ENCODE measurements at regions not wholly inside any gene's neighbourhood (a gene's known extent, or its start where the extent isn't known, plus 50 kb on each side); places are given as distances from the start of the nearest gene placed in this dataset.

DNA sequence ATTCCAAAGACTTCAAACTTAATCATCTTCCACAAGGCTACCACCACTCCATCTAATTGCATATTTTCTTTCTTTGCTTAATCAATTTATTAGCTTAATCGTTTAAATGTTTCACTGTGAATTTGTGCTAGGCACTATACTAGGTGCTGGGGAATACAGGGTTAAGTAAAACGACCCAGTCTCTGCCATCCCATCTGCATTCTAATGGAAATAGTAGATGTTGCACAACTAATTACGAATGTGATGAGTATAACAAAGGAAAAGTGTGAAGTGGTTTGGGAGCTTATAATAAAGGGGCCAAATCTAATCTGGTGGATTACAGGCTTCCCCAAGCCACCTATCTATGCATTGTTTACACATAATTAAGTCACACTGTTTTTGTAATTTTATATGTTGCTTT lies 147.1 kb downstream of the FAM181B start:
- TF ChIP-seq, protein P1, sequence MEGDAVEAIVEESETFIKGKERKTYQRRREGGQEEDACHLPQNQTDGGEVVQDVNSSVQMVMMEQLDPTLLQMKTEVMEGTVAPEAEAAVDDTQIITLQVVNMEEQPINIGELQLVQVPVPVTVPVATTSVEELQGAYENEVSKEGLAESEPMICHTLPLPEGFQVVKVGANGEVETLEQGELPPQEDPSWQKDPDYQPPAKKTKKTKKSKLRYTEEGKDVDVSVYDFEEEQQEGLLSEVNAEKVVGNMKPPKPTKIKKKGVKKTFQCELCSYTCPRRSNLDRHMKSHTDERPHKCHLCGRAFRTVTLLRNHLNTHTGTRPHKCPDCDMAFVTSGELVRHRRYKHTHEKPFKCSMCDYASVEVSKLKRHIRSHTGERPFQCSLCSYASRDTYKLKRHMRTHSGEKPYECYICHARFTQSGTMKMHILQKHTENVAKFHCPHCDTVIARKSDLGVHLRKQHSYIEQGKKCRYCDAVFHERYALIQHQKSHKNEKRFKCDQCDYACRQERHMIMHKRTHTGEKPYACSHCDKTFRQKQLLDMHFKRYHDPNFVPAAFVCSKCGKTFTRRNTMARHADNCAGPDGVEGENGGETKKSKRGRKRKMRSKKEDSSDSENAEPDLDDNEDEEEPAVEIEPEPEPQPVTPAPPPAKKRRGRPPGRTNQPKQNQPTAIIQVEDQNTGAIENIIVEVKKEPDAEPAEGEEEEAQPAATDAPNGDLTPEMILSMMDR (IDR thresholded peaks at IDR 0.05; ENCODE audit: low read length, missing control alignments): no peak
- no peak for DNase-seq (ENCODE audit: low read depth)

DNA sequence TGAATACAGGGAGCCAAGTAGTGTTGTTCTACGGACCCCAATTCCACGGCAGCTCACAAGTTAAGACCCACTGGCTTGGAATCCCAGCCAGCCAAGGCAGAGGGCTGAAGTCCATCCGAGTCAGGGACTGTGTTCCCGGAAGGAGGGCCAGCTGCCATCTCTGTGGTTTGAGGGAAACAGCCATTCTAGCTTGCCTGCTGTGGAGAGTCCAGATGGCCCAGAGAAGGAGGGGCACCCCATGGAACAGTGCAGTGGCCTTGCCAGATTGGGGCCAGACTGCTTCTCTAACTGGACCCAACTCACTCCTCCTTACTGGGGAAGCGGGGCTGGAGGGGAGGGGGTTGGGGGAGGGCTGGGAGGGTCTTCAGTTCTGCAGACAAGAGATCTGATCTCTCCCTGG lies 156.4 kb downstream of the FAM181B start:
- TF ChIP-seq, protein P1 (IDR thresholded peaks at IDR 0.05; ENCODE audit: low read length, missing control alignments): no peak
- no peak for DNase-seq (ENCODE audit: low read depth)
- no peak overlapping the region for H3K4me3 ChIP-seq (replicated peaks; ENCODE audit: low read depth, low read length)

More for the DNA sequence above, 147.1 kb downstream of the FAM181B start:
- no peak overlapping the region for H3K4me3 ChIP-seq (replicated peaks; ENCODE audit: low read depth, low read length)

DNA sequence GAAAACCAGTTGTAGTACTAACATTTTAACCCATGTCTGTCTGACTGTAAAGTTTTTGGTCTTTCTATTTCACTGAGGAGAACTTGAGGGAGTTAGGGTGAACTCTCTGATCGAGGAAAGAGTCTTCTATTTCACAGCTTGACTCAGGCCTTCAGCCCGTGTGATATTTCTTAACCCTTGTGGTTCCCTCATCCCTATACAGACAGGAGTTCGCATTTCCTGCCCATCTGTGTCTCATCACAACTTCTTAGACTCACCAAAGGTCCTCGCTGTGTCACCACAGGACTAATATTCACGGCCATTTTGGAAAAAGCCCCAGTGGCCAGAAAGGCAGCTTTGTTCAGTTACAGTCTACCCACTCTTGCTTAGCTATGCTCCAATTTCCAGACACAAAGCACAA lies 172.8 kb downstream of the FAM181B start:
- DNase-seq (ENCODE audit: low read depth): no peak
- TF ChIP-seq, protein P1 (IDR thresholded peaks at IDR 0.05; ENCODE audit: low read length, missing control alignments): no peak
- no peak overlapping the region for H3K4me3 ChIP-seq (replicated peaks; ENCODE audit: low read depth, low read length)

GRCh38 chr11:82559609-82560008 lies 174.1 kb downstream of the FAM181B start:
- no peak overlapping the region for H3K4me3 ChIP-seq (replicated peaks; ENCODE audit: low read depth, low read length)
- TF ChIP-seq, protein P1 (IDR thresholded peaks at IDR 0.05; ENCODE audit: low read length, missing control alignments): no peak
- no peak for DNase-seq (ENCODE audit: low read depth)

DNA sequence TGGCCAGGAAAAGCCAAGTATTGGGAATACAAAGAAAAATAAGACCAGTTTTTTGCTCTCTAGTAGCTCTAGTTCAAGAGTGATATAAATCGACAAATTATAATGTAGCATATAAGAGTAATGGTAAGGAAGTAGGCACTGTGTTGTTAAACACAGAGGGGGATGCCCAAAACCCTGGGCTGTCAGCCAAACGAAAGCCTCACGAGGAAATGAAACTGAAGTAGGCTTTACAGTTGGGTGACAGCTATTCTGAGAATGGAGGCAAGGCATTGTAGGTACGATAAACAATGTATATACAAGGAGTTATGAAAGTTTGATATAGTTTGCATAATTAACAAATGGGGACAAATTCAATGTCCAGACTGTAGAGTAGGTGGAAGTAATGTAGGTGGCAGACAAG lies 176.4 kb downstream of the FAM181B start:
- H3K4me3 ChIP-seq (replicated peaks; ENCODE audit: low read depth, low read length): no peak overlapping the region
- TF ChIP-seq, protein P1 (IDR thresholded peaks at IDR 0.05; ENCODE audit: low read length, missing control alignments): no peak
- DNase-seq (ENCODE audit: low read depth): no peak

GRCh38 chr11:82556210-82556609 lies 177.5 kb downstream of the FAM181B start:
- DNase-seq (ENCODE audit: low read depth): no peak
- TF ChIP-seq, protein P1 (IDR thresholded peaks at IDR 0.05; ENCODE audit: low read length, missing control alignments): no peak
- H3K4me3 ChIP-seq (replicated peaks; ENCODE audit: low read depth, low read length): no peak overlapping the region
